Non-pigmented ciliary epithelial cell (primary cell): ENCODE measurements at regions not wholly inside any gene's neighbourhood (a gene's known extent, or its start where the extent isn't known, plus 50 kb on each side); places are given as distances from the start of the nearest gene placed in this dataset.
A peak's percentile ranks its signal among the peaks of the same experiment; 100 is the strongest.
"Not testable (repeated sequence)": the region's sequence is repeated elsewhere in the genome, so short reads cannot be mapped to it uniquely, and the experiment has no call there.

Source experiments
- DNase-seq: peaks from one replicate; pipeline ENCODE4 v3.0.0-alpha.2; 2010; ENCODE audit warnings: low read depth

GRCh38 chr2:195343942-195344530 is 313.0 kb upstream of the SLC39A10 start:
- no peak for DNase-seq

DNA sequence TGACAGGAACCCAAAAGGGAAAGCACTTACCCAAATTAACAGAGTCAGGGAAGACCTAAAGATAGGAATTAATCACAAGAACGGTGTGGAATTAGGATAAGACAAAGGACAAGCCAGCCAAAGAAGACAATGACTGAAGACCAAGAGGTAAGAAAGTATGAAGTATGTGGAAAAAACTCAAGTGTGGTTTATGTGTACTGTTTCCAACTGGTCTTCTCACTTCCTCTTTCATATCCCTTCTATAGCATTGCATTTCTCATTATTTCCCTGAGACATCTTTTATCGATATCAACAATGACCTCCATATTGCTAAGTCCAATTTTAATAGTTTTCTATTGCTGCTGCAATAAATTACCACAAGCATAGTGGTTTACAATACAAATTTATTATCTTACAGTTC is 313.5 kb upstream of the SLC39A10 start:
- DNase-seq, result no peak

DNA sequence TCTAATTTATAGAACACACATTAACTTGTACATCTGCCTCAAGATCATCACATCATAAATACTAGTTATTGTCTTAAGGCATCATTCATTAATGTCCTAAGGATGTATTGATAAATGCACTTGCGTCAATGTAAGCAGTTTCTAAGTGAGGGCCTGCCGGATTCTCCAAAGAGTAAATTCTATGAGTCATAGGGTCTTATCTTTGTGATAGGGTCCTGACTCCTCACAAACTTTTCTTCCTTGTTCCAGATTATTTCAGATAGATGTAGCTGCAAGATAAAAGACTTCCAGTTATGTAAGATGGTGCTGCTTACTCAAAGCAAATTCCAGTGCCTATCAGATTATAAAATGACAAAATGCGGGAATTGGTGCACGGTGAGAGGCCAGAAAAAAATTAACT is 315.0 kb upstream of the SLC39A10 start:
- DNase-seq, result no peak

DNA sequence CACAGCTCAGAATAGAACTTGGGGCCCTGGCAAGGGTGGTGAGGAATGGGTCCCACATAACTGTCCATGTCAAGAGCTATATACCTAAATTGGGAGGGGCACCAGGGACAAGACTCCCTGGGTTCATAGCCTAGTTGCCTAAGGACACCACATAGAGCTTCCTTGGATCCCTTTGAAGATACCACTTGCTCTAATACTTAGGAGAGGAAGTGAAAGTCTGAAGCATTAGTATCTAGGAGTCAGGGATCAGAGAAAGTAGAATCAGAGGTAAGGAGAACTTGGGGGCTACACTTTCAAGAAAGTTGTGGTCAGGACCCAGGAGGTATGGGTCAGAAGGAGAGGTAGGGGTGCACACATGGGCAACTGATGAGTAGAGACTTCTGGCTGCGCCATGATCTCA is 318.2 kb upstream of the SLC39A10 start:
- no peak for DNase-seq

GRCh38 chr2:195337597-195337996 is 319.4 kb upstream of the SLC39A10 start:
- DNase-seq, result no peak

DNA sequence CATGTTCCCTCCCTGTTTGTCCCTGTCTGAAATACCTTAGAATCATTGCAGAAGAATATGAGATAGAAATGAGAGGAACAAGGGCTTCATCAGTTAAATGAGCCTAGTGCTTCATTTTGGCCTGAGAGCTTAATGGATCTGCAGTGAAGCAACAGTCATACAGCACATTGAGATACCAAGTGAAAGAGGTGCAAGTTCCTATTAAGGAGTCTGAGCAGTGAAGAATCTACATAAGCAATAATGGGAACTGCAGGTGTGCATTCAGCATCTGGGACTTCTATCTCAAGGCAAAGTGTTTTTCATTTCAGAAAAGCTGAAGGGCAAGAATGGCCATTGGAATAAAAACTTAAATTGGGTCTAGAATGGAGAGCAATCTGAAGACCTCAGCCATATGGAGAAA is 323.2 kb upstream of the SLC39A10 start:
- DNase-seq, result no peak

GRCh38 chr2:195331966-195332365 is 325.1 kb upstream of the SLC39A10 start:
- DNase-seq, result no peak

DNA sequence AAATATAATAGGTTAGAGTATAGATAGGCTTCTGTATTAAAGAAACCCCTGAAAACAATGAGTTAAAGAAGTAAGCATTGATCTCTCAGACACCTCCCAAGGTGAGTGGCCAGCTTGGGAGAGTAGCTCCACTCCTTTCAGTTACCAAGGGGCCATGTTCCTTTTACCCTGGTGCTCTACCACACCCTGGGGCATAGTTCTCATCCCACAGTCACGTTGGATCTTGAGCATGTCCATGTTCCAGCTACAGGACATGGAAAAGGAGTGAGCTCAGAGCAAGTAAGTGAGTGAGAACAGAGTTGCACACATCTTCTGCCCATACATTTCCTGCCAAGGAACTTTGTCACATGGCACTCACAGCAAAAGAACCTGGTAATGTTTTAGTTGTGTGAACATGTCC is 325.9 kb upstream of the SLC39A10 start:
- DNase-seq, result no peak

GRCh38 chr2:195330513-195330956 is 326.5 kb upstream of the SLC39A10 start:
- no peak for DNase-seq

- DNase-seq, result not testable (repeated sequence)
Observed at GRCh38 chr2:195329784-195330183, 327.2 kb upstream of the SLC39A10 start.

GRCh38 chr2:195326537-195326936 is 330.5 kb upstream of the SLC39A10 start:
- no peak for DNase-seq

DNA sequence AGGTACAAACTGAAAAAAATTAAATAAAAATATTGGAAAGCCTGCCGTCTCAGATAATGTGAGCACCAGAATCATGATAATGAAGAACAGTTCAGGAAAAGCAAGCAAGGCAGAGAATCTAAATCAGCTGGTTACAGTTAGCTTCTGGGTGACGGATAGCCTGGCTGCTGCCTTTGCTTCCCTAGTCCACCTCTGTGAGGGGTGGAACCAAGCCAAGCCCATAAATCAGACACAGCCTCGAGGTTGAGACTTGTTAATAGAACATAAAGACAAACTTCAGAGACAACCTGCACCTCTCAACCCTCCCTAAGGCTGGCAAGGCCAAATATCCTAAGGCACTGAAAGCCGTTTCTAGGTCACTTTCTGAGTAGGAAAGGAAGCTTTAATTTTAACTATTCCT is 334.7 kb upstream of the SLC39A10 start:
- no peak for DNase-seq

GRCh38 chr2:195320413-195320973 is 336.5 kb upstream of the SLC39A10 start:
- no peak for DNase-seq

GRCh38 chr2:195319548-195320412 is 337.2 kb upstream of the SLC39A10 start:
- DNase-seq, result no peak

- peak; percentile 72 for DNase-seq
Observed at GRCh38 chr2:195319112-195319460, 337.9 kb upstream of the SLC39A10 start.

- DNase-seq, result no peak
Observed at GRCh38 chr2:195318440-195319111, 338.4 kb upstream of the SLC39A10 start.

DNA sequence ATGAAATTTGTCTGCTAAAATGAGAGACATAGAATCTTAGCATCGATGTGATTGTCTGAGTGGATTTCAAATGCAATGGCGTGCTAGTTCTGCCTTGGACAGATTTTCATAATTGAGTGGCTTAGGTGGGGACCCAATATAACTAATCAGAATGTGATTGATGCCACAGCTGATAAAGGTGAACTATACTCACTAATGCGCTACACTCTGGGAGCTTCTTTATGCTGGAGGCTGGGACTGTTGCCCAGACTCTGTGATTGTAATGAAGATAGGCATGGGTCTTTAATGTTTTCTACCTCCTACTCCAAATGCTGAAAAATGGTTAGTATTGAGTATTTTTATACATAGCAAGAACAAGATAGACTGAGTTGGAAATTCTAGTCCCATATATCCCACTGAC is 339.5 kb upstream of the SLC39A10 start:
- DNase-seq, result no peak

DNA sequence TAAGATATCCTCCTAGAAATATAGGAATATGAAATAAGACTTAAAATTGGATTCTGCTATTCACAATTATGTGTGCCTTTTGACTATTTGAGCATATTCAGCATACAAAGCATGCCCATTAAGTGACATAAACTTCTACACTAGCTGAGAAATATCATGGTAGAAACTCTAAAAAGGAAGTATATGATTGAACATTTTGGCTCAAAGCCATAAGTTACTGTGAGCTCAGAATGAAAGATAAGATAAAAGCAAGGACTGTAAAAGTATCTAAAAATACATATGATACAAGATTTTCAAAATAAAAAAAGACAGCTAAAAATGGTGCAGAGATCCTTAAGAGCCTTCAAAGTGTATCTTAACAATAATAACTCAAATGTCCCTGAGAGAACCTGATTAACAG is 340.5 kb upstream of the SLC39A10 start:
- no peak for DNase-seq

DNA sequence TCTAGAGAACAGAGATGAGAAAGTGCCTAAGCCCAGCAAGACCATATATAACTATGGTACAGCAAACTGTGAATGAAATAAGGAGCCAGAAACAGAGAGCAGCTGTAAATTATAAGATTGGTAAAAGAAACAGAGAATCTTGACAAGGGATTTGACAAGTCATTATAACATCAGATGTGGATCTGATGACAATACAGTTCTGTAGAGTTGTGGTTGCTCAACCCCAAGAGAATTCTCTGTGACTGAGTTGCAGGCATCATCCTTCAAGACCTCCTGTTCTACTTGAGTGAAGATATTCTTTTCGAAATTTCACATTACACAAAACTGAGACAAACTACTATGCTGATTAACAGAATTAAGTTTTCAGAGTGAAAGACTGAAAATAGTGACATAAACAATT is 343.1 kb upstream of the SLC39A10 start:
- DNase-seq, result no peak

- no peak for DNase-seq
Observed at GRCh38 chr2:195312662-195313061, 344.4 kb upstream of the SLC39A10 start.

- no peak for DNase-seq
Observed at GRCh38 chr2:195308163-195308562, 348.9 kb upstream of the SLC39A10 start.

- DNase-seq, result no peak
Observed at GRCh38 chr2:195307751-195308150, 349.3 kb upstream of the SLC39A10 start.

GRCh38 chr2:195304310-195304709 is 352.7 kb upstream of the SLC39A10 start:
- no peak for DNase-seq
